Spleen (tissue), 7 donors: ENCODE measurements at regions not wholly inside any gene's neighbourhood (a gene's known extent, or its start where the extent isn't known, plus 50 kb on each side); places are given as distances from the start of the nearest gene placed in this dataset.

Experiments used
- POLR2A ChIP-seq, 3 donors: fragments of 450-650 bp; IDR thresholded peaks; one replicate each; pipeline ENCODE4 v1.5.1; 2017; ENCODE audit warnings: antibody characterized with exemption in 3 of 3, mild to moderate bottlenecking in 1 of 3
- TF ChIP-seq, protein P1 (sequence below), 11 experiments: fragments of 200-600 bp in 7 of 11; fragments of 450-650 bp in 4 of 11; sonication (generic) in 4 of 11; IDR thresholded peaks in 8 of 11; conservative IDR thresholded peaks in 3 of 11; 1 replicate in 7 of 11; 2 replicates in 4 of 11; pipeline versions ENCODE4 v1.4.0 to v1.8.0; 2016 to 2021; ENCODE audit warnings: antibody characterized with exemption in 11 of 11, inconsistent platforms in 4 of 11, mild to moderate bottlenecking in 1 of 11
- donor health status: DM: no; HTN: no; CAD: no; lungs with moderate emphysema.
- donor health status: DM: no; HTN: no; CAD: no.
- donor health status: DM: no; HTN: no; CAD: no.

DNA sequence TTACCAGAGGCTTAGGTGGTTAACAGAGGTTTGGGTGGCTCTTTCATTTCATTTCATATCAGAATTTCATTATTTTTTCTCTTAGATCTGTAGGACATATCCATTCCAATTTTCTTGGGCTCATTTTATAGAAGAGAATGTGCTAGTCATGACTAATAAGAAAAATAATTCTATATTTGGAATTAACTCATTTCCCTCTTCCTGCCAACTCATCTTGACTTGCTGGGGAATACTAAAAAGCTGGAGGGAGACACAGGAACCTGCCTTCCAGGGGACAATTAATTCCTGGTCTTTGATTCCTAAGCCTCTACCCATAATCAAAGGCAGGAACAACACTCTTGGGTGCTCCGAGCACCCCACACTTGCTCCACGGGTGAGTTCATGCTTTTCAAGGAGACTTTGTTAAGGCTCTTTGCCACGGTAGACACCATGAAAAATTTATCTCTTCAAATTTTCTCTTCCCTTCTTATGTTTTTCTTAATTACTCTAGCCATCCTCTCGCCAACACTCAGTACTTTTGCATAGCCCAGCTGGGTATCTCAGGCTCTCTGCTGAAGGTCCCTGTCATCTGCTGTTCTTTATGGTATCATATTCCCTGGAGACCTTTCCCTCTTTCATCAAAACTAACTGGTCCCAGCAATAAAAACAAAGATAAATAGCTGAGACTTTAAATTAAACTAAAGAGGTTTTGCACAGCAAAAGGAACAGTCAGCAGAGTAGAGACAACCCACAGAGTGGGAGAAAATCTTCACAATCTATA, 273.9 kb downstream of the NPR3 start:
- TF ChIP-seq POLR2A (IDR thresholded peaks at IDR 0.05) = no peak
- TF ChIP-seq, protein P1, sequence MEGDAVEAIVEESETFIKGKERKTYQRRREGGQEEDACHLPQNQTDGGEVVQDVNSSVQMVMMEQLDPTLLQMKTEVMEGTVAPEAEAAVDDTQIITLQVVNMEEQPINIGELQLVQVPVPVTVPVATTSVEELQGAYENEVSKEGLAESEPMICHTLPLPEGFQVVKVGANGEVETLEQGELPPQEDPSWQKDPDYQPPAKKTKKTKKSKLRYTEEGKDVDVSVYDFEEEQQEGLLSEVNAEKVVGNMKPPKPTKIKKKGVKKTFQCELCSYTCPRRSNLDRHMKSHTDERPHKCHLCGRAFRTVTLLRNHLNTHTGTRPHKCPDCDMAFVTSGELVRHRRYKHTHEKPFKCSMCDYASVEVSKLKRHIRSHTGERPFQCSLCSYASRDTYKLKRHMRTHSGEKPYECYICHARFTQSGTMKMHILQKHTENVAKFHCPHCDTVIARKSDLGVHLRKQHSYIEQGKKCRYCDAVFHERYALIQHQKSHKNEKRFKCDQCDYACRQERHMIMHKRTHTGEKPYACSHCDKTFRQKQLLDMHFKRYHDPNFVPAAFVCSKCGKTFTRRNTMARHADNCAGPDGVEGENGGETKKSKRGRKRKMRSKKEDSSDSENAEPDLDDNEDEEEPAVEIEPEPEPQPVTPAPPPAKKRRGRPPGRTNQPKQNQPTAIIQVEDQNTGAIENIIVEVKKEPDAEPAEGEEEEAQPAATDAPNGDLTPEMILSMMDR (IDR thresholded peaks at IDR 0.05 in 8 of 11, conservative IDR thresholded peaks at IDR 0.05 in 3 of 11) = no peak
